ENCODE measurements at regions not wholly inside any gene's neighbourhood (a gene's known extent, or its start where the extent isn't known, plus 50 kb on each side); places are given as distances from the start of the nearest gene placed in this dataset.

GRCh38 chr1:30819244-30819571 lies 61.6 kb upstream of the LAPTM5 start:
- in situ Hi-C loops (cut with HindIII; ENCODE audit: low sequenced_read_pairs) = no loop called here

- in situ Hi-C loops (cut with HindIII; ENCODE audit: low sequenced_read_pairs) = no loop called here
These were observed 61.1 kb upstream of the LAPTM5 start for GRCh38 chr1:30818568-30819243.

- in situ Hi-C loops (cut with HindIII; ENCODE audit: low sequenced_read_pairs) = no loop called here
These were observed 60.0 kb upstream of the LAPTM5 start for GRCh38 chr1:30817548-30817947.

- in situ Hi-C loops (cut with HindIII; ENCODE audit: low sequenced_read_pairs) = no loop called here
These were observed 59.5 kb upstream of the LAPTM5 start for GRCh38 chr1:30817077-30817438.

- in situ Hi-C loops (cut with HindIII; ENCODE audit: low sequenced_read_pairs) = no loop called here
These were observed 58.9 kb upstream of the LAPTM5 start for GRCh38 chr1:30816211-30817076.

GRCh38 chr1:30815556-30815955 lies 58.0 kb upstream of the LAPTM5 start:
- in situ Hi-C loops (cut with HindIII; ENCODE audit: low sequenced_read_pairs) = no loop called here

GRCh38 chr1:30814292-30814691 lies 56.7 kb upstream of the LAPTM5 start:
- in situ Hi-C loops (cut with HindIII; ENCODE audit: low sequenced_read_pairs) = loop anchor here (5.0 kb wide), 1 partner anchor 98 kb away; no protein-coding TSS in a partner anchor

- in situ Hi-C loops (cut with HindIII; ENCODE audit: low sequenced_read_pairs) = loop anchor here (5.0 kb wide), 1 partner anchor 100 kb away; no protein-coding TSS in a partner anchor
These were observed 54.5 kb upstream of the LAPTM5 start for GRCh38 chr1:30812076-30812475.

GRCh38 chr1:30811187-30811586 lies 53.6 kb upstream of the LAPTM5 start:
- in situ Hi-C loops (cut with HindIII; ENCODE audit: low sequenced_read_pairs) = loop anchor here (5.0 kb wide), 1 partner anchor 101 kb away; no protein-coding TSS in a partner anchor

GRCh38 chr1:30810416-30811080 lies 53.0 kb upstream of the LAPTM5 start:
- in situ Hi-C loops (cut with HindIII; ENCODE audit: low sequenced_read_pairs) = loop anchor here (5.0 kb wide), 1 partner anchor 102 kb away; no protein-coding TSS in a partner anchor

GRCh38 chr1:30809514-30810263 lies 52.1 kb upstream of the LAPTM5 start:
- in situ Hi-C loops (cut with HindIII; ENCODE audit: low sequenced_read_pairs) = loop anchor here (5.0 kb wide), 1 partner anchor 103 kb away; no protein-coding TSS in a partner anchor

GRCh38 chr1:30808067-30808662 lies 50.6 kb upstream of the LAPTM5 start:
- in situ Hi-C loops (cut with HindIII; ENCODE audit: low sequenced_read_pairs) = no loop called here

GRCh38 chr1:30807318-30808066 lies 49.9 kb upstream of the LAPTM5 start:
- in situ Hi-C loops (cut with HindIII; ENCODE audit: low sequenced_read_pairs) = no loop called here

Measured in DLD1 (cell line).